Ectodermal cell (in vitro differentiated cells): ENCODE measurements at regions not wholly inside any gene's neighbourhood (a gene's known extent, or its start where the extent isn't known, plus 50 kb on each side); places are given as distances from the start of the nearest gene placed in this dataset.

Experiments
- H3K27ac ChIP-seq: 2 replicates; pipeline ENCODE4 v1.7.0; 2013; ENCODE audit warnings: mild to moderate bottlenecking, low read depth, low read length; ENCODE audit not compliant: insufficient read depth, poor library complexity, severe bottlenecking
- H3K27me3 ChIP-seq: 2 replicates; pipeline ENCODE4 v1.7.0; 2013; ENCODE audit warnings: mild to moderate bottlenecking, low read length; ENCODE audit not compliant: insufficient read depth, control insufficient read depth, poor library complexity, severe bottlenecking
- H3K36me3 ChIP-seq: one replicate; pipeline ENCODE4 v1.7.0; 2013; ENCODE audit warnings: low read length; ENCODE audit not compliant: control insufficient read depth, insufficient read depth
- H3K4me1 ChIP-seq: one replicate; pipeline ENCODE4 v1.7.0; 2013; ENCODE audit warnings: low read length; ENCODE audit not compliant: control insufficient read depth, insufficient read depth
- H3K4me3 ChIP-seq: 2 replicates; pipeline ENCODE4 v1.7.0; 2013; ENCODE audit warnings: low read depth, low read length, control low read depth; ENCODE audit not compliant: insufficient read depth
- H3K9me3 ChIP-seq: 2 replicates; pipeline ENCODE4 v1.7.0; 2013; ENCODE audit warnings: mild to moderate bottlenecking, low read length, moderate library complexity; ENCODE audit not compliant: control insufficient read depth
- WGBS, 2 experiments: methylation state at CpG; one replicate each; pipeline ENCODE4 v1.1.7; 2013; ENCODE audit warnings: missing lambda C conversion rate in 2 of 2; 5-methylcytosine and 5-hydroxymethylcytosine counted together

GRCh38 chr2:155033652-155034051, 335.2 kb downstream of the KCNJ3 start:
- Histone ChIP-seq H3K4me1 (no peaks in the 10 kb centered on the region), H3K4me3 (no peak overlapping the region), H3K27ac (no peak overlapping the region), H3K27me3 (no peaks in the 10 kb centered on the region), H3K9me3 (no peaks in the 10 kb centered on the region), H3K36me3 (no peaks in the 10 kb centered on the region)

- no peak overlapping the region for H3K4me3 ChIP-seq
- H3K4me1 ChIP-seq = no peaks in the 10 kb centered on the region
- no peaks in the 10 kb centered on the region for H3K9me3 ChIP-seq
- H3K27me3 ChIP-seq = no peaks in the 10 kb centered on the region
- no peaks in the 10 kb centered on the region for H3K36me3 ChIP-seq
- H3K27ac ChIP-seq = no peak overlapping the region
These were observed 331.8 kb downstream of the KCNJ3 start for GRCh38 chr2:155030296-155030695.

- H3K4me3 ChIP-seq = no peak overlapping the region
- no peaks in the 10 kb centered on the region for H3K4me1 ChIP-seq
- H3K36me3 ChIP-seq = no peaks in the 10 kb centered on the region
- no peaks in the 10 kb centered on the region for H3K27me3 ChIP-seq
- H3K27ac ChIP-seq = no peak overlapping the region
- H3K9me3 ChIP-seq = no peaks in the 10 kb centered on the region
- no CpG with 5 or more reads among the region's 1 CpG for WGBS, 2 experiments
These were observed 328.2 kb downstream of the KCNJ3 start for GRCh38 chr2:155026651-155027174.

GRCh38 chr2:155023674-155024073, 325.2 kb downstream of the KCNJ3 start:
- Histone ChIP-seq H3K27me3 (no peaks in the 10 kb centered on the region), H3K27ac (no peak overlapping the region), H3K36me3 (no peaks in the 10 kb centered on the region), H3K4me3 (no peak overlapping the region), H3K9me3 (no peaks in the 10 kb centered on the region), H3K4me1 (no peaks in the 10 kb centered on the region)
- WGBS, 2 experiments = 100% methylated on average over 1 of the region's 1 CpG

GRCh38 chr2:155022531-155022930, 324.0 kb downstream of the KCNJ3 start:
- Histone ChIP-seq H3K9me3 (no peaks in the 10 kb centered on the region), H3K27ac (no peak overlapping the region), H3K27me3 (no peaks in the 10 kb centered on the region), H3K36me3 (no peaks in the 10 kb centered on the region), H3K4me3 (no peak overlapping the region), H3K4me1 (no peaks in the 10 kb centered on the region)

- Histone ChIP-seq H3K4me1 (no peaks in the 10 kb centered on the region), H3K4me3 (no peak overlapping the region), H3K27me3 (no peaks in the 10 kb centered on the region), H3K27ac (no peak overlapping the region), H3K9me3 (no peaks in the 10 kb centered on the region), H3K36me3 (no peaks in the 10 kb centered on the region)
- WGBS, 2 experiments = 100% methylated on average over 1 of the region's 1 CpG
These were observed 323.1 kb downstream of the KCNJ3 start for GRCh38 chr2:155021618-155022017.

GRCh38 chr2:155020246-155020645, 321.8 kb downstream of the KCNJ3 start:
- no peaks in the 10 kb centered on the region for H3K27me3 ChIP-seq
- 83 to 89% methylated on average over 1 of the region's 1 CpG for WGBS, 2 experiments
- H3K9me3 ChIP-seq = no peaks in the 10 kb centered on the region
- no peak overlapping the region for H3K27ac ChIP-seq
- H3K4me3 ChIP-seq = no peak overlapping the region
- H3K4me1 ChIP-seq = no peaks in the 10 kb centered on the region
- H3K36me3 ChIP-seq = no peaks in the 10 kb centered on the region

- no CpG with 5 or more reads among the region's 2 CpGs for WGBS, 2 experiments
- Histone ChIP-seq H3K27me3 (no peaks in the 10 kb centered on the region), H3K36me3 (no peaks in the 10 kb centered on the region), H3K4me1 (no peaks in the 10 kb centered on the region), H3K4me3 (no peak overlapping the region), H3K27ac (no peak overlapping the region), H3K9me3 (no peaks in the 10 kb centered on the region)
These were observed 312.4 kb downstream of the KCNJ3 start for GRCh38 chr2:155010925-155011324.

GRCh38 chr2:154995361-154995760, 296.9 kb downstream of the KCNJ3 start:
- no peak overlapping the region for H3K4me3 ChIP-seq
- H3K9me3 ChIP-seq = no peaks in the 10 kb centered on the region
- no peaks in the 10 kb centered on the region for H3K36me3 ChIP-seq
- H3K4me1 ChIP-seq = no peaks in the 10 kb centered on the region
- 80 to 97% methylated on average over 2 of the region's 2 CpGs for WGBS, 2 experiments
- no peak overlapping the region for H3K27ac ChIP-seq
- no peaks in the 10 kb centered on the region for H3K27me3 ChIP-seq

GRCh38 chr2:154992826-154993225, 294.3 kb downstream of the KCNJ3 start:
- Histone ChIP-seq H3K27ac (no peak overlapping the region), H3K36me3 (no peaks in the 10 kb centered on the region), H3K9me3 (no peaks in the 10 kb centered on the region), H3K27me3 (no peaks in the 10 kb centered on the region), H3K4me3 (no peak overlapping the region), H3K4me1 (no peaks in the 10 kb centered on the region)
- 88 to 91% methylated on average over 2 of the region's 2 CpGs for WGBS, 2 experiments

GRCh38 chr2:154978710-154979109, 280.2 kb downstream of the KCNJ3 start:
- no peaks in the 10 kb centered on the region for H3K36me3 ChIP-seq
- no peaks in the 10 kb centered on the region for H3K4me1 ChIP-seq
- no peaks in the 10 kb centered on the region for H3K9me3 ChIP-seq
- H3K27me3 ChIP-seq = no peaks in the 10 kb centered on the region
- 91 to 100% methylated on average over 1 to 2 of the region's 3 CpGs for WGBS, 2 experiments
- H3K4me3 ChIP-seq = no peak overlapping the region
- H3K27ac ChIP-seq = no peak overlapping the region
